DMS 273 (cell line): ENCODE measurements at regions not wholly inside any gene's neighbourhood (a gene's known extent, or its start where the extent isn't known, plus 50 kb on each side); places are given as distances from the start of the nearest gene placed in this dataset.

ENCODE experiments used
- DNase-seq: peaks from one replicate; lab custom pipeline; 2025; ENCODE audit not compliant: unreplicated experiment; lab: John Stamatoyannopoulos, UW

DNA sequence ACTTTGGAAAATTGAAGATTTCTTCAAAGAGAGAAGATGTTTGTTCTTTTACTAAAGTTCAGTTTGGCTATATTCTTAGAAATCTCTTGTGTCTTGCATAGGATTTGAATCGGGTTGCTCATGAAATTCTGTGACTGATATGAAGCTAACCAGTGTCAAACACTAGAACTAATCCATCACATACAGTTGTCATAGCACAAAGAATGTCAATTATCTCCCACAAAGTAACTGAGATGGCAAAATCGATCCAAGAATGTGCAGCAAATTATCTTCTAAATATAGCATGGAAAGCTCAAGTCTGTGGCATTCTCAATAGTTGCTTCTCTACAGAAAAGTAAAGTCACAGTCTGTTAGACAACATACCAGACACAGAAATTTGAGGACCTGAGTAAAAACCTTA is 768.1 kb upstream of the LRRN3 start:
- no peak for DNase-seq

DNA sequence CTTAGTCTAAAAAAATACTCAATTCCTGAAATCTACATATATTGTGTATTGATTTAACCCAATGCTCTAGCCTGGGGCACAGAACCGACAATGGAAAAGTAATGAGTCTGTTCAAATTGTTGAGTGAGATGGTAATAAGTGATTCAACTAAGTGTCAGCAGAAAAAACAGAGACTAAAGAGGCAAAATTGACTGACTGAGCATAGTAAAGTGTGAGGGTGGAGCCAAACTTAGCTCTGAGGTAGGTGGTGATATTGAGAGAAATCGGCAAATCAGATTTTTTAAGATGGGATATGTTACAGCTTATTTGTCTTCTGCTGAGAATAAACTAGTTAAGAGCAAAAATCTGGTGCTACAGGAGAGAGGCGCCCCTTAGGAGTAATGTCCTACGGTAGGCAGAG is 764.0 kb upstream of the LRRN3 start:
- DNase-seq = no peak

DNA sequence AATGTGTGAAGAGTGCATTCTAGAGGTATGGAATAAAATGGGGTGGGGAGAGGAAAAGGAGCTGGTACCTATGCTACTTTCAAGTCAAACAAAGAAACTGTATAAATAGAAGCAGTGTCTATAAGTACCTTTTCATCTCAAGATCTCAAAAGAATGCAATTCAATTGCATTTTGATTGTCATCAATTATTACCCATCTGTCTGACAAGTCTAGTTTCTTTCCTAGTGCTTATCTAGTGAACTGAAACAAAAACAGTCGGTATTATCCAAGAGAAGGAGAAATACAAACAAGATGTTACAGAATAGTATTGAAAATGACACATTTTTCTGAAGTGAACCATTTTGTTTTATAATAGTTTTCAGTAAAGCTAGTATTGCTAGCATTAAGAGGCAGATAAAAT is 754.5 kb upstream of the LRRN3 start:
- DNase-seq = no peak

GRCh38 chr7:110337646-110338045 is 753.3 kb upstream of the LRRN3 start:
- no peak for DNase-seq

DNA sequence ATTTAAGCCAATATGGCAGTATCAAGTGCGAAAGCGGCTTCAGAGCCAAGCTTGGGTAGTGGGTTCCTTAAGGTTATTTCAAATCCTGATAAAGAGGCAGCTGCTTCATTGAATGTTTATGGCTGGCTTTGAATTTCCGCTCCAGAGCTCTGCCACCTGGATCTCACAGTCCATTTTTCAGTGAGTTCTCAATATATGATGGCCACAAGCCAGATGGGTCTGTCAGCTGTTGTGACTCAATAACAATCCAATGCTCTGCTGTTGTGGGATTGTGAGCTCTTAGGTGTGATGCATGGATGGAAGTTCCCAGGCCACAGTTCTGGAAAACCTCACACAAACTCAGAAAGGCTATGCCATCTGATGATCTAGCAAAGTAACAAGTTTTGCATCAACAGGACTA is 743.8 kb upstream of the LRRN3 start:
- DNase-seq = peak; percentile 78

- no peak for DNase-seq
Measured at GRCh38 chr7:110356438-110356837, 734.5 kb upstream of the LRRN3 start.

GRCh38 chr7:110358028-110358427 is 732.9 kb upstream of the LRRN3 start:
- DNase-seq = no peak

DNA sequence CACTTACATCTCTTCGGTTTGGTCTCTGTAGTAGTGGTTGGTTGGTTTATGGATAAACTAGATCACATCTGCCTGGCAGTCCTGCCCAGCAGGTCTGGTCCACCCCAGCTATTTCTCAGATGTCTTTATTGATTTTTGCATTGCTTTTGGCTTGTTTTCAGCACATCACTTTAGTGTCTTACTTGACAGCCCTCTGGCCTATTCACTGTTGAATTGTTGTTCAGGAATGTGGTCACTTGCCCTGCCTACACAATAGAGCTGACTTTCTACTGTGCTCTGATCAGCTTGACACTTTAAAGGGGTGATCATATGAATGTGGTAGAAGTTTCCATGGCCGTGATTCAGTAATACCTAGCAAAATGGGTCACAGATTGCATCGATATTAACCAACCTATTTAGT is 719.2 kb upstream of the LRRN3 start:
- DNase-seq = no peak

GRCh38 chr7:110372685-110373084 is 718.2 kb upstream of the LRRN3 start:
- no peak for DNase-seq

DNA sequence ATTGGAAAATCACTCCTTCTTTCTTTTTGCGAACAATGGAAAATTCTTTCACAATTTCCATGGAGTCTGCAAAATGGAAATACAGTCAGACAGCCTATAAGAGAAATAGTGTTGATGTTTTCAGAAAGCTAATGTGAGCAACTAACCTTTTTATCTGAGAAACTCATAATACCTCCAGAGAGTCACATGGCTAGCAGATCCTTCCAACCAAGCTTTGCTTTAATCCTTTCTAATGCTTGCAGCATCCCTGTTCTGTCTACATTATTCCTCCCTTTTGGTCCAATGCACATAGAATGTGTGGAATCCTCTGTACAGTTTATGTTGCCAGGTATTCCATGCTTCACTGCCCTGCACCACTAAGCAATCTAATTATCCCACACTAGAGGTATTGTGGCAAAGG is 717.5 kb upstream of the LRRN3 start:
- no peak for DNase-seq

GRCh38 chr7:110373859-110374258 is 717.1 kb upstream of the LRRN3 start:
- no peak for DNase-seq

GRCh38 chr7:110375068-110375467 is 715.9 kb upstream of the LRRN3 start:
- peak; percentile 66 for DNase-seq

- DNase-seq = no peak
Measured at GRCh38 chr7:110382736-110383135, 708.2 kb upstream of the LRRN3 start.

GRCh38 chr7:110386006-110386405 is 704.9 kb upstream of the LRRN3 start:
- DNase-seq = no peak

GRCh38 chr7:110386913-110387312 is 704.0 kb upstream of the LRRN3 start:
- no peak for DNase-seq

DNA sequence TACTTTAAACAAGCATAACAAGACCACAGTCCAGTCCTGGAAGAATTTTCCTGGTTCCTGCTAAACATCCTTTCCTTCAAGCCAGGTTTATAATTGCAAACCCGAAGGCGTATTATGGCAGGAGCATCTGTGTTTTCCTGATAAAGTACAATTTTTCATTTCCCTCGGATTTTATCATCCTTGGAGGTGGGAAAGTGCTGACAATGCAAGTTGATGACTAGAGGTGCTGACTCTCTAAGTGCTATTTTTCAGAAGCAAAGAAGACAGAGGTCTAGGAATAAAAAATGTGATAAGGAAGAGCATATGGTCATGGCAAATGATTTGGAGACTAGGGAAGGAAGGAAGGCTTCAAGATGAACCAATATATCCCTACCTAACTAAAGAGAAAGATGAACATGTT is 703.2 kb upstream of the LRRN3 start:
- DNase-seq = no peak

DNA sequence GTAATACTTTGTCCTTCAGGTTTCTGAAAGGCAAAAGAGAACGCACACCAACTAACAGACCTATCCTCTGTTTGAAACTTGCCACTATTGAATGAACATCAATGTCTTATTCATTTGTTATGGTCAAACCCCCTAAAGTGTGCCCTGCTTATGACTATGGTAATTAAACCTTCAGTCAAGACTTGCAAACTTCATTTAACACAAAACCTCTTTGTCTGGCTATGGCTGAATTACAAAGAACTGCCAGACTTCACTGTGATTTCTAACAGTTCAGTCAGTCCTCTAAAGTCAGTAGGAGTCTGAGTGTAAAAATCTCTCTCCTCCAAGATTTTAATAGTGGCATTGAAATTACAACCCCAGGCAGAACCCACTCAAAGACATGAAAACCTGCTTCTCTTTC is 702.5 kb upstream of the LRRN3 start:
- DNase-seq = no peak

- no peak for DNase-seq
Measured at GRCh38 chr7:110396021-110396420, 694.9 kb upstream of the LRRN3 start.

DNA sequence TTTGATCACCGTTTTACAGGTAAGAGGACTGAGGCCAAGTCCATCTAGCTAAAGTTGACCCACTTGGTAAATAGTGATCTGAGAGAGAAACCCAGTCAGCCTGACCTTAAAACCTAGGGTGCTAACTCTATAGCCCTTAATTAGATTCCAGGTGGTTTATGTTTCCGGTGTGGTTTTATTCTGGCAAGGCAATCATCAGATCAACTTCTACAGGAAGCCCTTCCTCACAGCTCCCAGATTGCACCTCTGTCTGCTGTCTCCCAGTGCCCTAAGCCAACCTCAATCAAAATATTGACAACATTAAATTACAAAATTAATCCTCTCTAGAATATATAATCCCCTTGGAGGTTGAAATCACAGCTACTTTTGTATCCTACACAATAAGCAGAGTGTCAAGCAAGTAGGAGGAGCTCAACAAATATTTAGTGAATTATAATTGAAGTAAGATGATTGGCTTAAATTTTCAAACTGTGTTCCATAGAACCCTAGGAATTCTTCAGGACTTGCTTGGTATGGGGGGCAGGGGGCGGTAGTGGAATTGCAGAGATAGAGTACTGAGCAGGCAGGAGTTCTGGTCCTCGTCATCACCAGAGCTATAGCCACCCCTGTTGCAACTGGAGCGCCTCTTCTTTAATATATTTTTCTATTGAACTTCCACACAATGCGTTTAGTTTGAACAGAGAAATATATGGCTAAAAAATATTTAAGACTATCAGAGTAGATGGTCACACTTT is 692.8 kb upstream of the LRRN3 start:
- no peak for DNase-seq

- DNase-seq = no peak
Measured at GRCh38 chr7:110399421-110399820, 691.5 kb upstream of the LRRN3 start.

GRCh38 chr7:110400411-110400810 is 690.5 kb upstream of the LRRN3 start:
- DNase-seq = no peak

DNA sequence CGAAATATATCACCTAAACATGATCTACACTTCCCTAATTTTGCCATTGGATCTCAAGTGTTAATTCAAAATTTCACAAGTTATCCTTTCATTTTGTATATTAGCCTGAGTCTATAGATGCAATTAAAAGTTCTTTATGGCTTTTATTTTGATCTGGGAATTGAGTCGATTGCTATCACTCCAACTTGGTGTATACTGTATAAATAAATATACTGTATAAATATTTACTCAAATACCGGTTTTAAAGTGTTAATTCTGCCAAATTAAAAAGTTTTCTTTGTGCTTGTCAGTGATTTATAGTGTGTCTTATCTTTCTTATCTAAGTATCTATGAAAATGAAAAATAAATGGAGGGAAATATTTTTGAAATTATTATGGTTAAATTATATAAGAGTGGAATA is 683.7 kb upstream of the LRRN3 start:
- no peak for DNase-seq

GRCh38 chr7:110407706-110408105 is 683.2 kb upstream of the LRRN3 start:
- DNase-seq = no peak
